ENCODE measurements at regions not wholly inside any gene's neighbourhood (a gene's known extent, or its start where the extent isn't known, plus 50 kb on each side); places are given as distances from the start of the nearest gene placed in this dataset.

DNA sequence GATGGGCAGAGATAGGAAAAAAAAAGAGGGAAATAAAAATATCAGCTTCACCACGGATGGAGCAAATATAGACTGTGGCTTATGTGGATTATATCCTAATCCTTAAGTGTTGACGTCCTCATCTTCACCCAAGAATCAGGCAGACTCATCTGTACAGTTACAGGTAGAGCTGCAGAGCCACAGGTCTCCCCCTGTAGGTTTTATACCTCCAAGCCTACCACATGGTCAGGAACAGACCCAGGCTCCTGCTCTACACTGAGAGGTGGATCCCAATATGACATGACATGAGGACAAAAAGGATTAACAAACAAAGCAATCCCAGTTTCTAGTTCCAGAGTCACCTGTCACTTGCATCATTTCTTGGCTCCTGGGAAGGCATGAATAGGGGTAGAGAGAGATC, 400.8 kb downstream of the SEMA3D start:
- H3K9me3 ChIP-seq: no peaks in the 10 kb centered on the region
- 22% methylated on average over 2 of the region's 2 CpGs for WGBS (ENCODE audit: insufficient coverage, low coverage, low lambda C conversion rate, missing lambda C conversion rate)

DNA sequence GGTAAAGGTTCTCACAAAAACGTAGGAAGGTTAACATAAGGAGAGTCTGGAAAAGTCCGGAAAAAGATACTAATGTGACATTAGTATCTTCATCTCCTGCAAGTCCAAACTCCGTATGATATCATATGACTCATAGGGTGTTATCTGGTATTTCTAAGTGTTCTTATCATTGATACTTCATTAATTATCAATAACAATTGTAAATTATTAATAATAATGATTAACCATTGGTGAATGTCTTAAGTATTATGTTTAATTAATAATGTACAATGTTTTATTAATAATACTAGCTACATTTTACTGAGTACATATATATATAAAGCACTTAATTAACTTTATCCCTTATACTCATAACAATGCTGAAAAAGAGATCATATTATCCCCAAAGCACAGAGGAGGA, 402.4 kb downstream of the SEMA3D start:
- no peak overlapping the region for H3K4me3 ChIP-seq
- H3K36me3 ChIP-seq: no peaks in the 10 kb centered on the region
- DNase-seq (no peak), ATAC-seq (no peak)
- no peaks in the 10 kb centered on the region for H3K4me1 ChIP-seq
- H3K27me3 ChIP-seq: no peaks in the 10 kb centered on the region
- H3K9me3 ChIP-seq: no peaks in the 10 kb centered on the region
- 60% methylated on average over 3 of the region's 3 CpGs for WGBS (ENCODE audit: insufficient coverage, low coverage, low lambda C conversion rate, missing lambda C conversion rate)
- no peak overlapping the region for H3K27ac ChIP-seq
- no peak for TF ChIP-seq POLR2A (IDR thresholded peaks at IDR 0.05)
- TF ChIP-seq, protein P1, sequence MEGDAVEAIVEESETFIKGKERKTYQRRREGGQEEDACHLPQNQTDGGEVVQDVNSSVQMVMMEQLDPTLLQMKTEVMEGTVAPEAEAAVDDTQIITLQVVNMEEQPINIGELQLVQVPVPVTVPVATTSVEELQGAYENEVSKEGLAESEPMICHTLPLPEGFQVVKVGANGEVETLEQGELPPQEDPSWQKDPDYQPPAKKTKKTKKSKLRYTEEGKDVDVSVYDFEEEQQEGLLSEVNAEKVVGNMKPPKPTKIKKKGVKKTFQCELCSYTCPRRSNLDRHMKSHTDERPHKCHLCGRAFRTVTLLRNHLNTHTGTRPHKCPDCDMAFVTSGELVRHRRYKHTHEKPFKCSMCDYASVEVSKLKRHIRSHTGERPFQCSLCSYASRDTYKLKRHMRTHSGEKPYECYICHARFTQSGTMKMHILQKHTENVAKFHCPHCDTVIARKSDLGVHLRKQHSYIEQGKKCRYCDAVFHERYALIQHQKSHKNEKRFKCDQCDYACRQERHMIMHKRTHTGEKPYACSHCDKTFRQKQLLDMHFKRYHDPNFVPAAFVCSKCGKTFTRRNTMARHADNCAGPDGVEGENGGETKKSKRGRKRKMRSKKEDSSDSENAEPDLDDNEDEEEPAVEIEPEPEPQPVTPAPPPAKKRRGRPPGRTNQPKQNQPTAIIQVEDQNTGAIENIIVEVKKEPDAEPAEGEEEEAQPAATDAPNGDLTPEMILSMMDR (IDR thresholded peaks at IDR 0.05): no peak
- intact Hi-C loops (cut with DNase I): no loop called here

More for the DNA sequence above, 400.8 kb downstream of the SEMA3D start:
- Histone ChIP-seq H3K4me3 (no peak overlapping the region), H3K36me3 (no peaks in the 10 kb centered on the region), H3K27ac (no peak overlapping the region), H3K27me3 (no peaks in the 10 kb centered on the region), H3K4me1 (no peaks in the 10 kb centered on the region)
- DNase-seq (no peak), ATAC-seq (no peak)
- intact Hi-C loops (cut with DNase I): no loop called here
- no peak for TF ChIP-seq POLR2A (IDR thresholded peaks at IDR 0.05)
- TF ChIP-seq, protein P1 (IDR thresholded peaks at IDR 0.05): no peak

DNA sequence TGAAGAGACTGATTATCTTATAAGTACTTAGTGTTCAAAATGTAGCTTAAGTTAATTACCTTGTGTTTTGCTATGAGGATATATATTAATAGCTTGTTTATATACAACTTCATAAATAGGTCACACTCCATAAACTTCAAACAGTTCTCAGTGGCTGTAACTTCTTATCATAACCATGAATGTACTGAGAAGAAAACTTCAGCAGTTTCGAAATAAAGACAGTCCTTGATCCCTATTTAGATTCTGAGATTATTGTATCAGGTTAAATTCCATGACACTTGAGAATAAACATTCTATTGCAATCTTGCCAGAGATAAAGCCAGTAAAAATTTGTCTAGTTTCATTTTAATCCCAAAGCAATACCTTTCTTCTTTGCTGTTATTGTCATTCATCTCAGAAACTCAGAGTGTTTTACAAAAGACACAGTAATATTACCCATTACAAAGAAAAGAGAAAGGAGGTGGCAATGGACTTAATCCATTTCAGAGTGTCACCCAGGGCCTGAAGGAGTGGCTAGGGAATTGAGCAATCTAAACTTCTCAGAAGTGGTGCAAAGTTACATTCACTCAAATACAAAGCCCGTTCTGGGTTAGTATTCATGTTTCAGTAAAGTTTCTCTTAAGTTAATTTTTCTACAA, 403.6 kb downstream of the SEMA3D start:
- no peak for TF ChIP-seq POLR2A (IDR thresholded peaks at IDR 0.05)
- TF ChIP-seq, protein P1 (IDR thresholded peaks at IDR 0.05): no peak
- ATAC-seq (peak in 1 of 4 donors; percentile 53), DNase-seq (no peak)
- Histone ChIP-seq H3K27me3 (no peaks in the 10 kb centered on the region), H3K9me3 (no peaks in the 10 kb centered on the region), H3K27ac (no peak overlapping the region), H3K4me1 (no peaks in the 10 kb centered on the region), H3K36me3 (no peaks in the 10 kb centered on the region), H3K4me3 (no peak overlapping the region)
- intact Hi-C loops (cut with DNase I): no loop called here
- 33% methylated on average over 2 of the region's 2 CpGs for WGBS (ENCODE audit: insufficient coverage, low coverage, low lambda C conversion rate, missing lambda C conversion rate)

DNA sequence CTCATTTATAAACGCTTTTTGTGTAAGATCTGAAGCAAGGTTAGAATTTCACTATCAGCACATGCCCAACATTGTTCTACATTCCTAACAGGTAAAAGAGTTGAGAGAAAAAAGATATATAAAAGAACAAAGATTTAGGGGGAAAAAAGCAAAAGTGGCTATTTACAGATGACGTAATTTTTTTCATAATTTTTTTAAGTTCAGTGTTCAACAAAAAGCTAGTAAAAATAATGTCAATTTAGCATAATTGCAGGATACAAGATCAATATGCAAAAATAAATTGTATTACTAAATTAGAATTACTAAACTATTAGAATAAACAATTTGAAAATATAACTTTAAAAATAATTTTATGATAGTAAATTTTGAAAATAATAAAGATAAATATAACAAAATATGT, 405.0 kb downstream of the SEMA3D start:
- WGBS (ENCODE audit: insufficient coverage, low coverage, low lambda C conversion rate, missing lambda C conversion rate): 58% methylated on average over 2 of the region's 2 CpGs
- TF ChIP-seq, protein P1 (IDR thresholded peaks at IDR 0.05): no peak
- TF ChIP-seq POLR2A (IDR thresholded peaks at IDR 0.05): no peak
- intact Hi-C loops (cut with DNase I): no loop called here

More for the DNA sequence above, 405.0 kb downstream of the SEMA3D start:
- H3K9me3 ChIP-seq: no peaks in the 10 kb centered on the region
- H3K27ac ChIP-seq: no peak overlapping the region
- ATAC-seq: no peak
- no peak for DNase-seq
- H3K36me3 ChIP-seq: no peaks in the 10 kb centered on the region
- no peak overlapping the region for H3K4me3 ChIP-seq
- no peaks in the 10 kb centered on the region for H3K4me1 ChIP-seq
- H3K27me3 ChIP-seq: no peaks in the 10 kb centered on the region

Measured in right lobe of liver (tissue), 6 donors.